K562 (cell line): ENCODE measurements at regions not wholly inside any gene's neighbourhood (a gene's known extent, or its start where the extent isn't known, plus 50 kb on each side); places are given as distances from the start of the nearest gene placed in this dataset.

Source experiments
- AFF4 ChIP-seq: sonication (generic); formaldehyde crosslinking; IDR thresholded peaks from 2 replicates; pipeline ENCODE4 v1.8.0; 2023; ENCODE audit warnings: mild to moderate bottlenecking, missing genetic modification reagents
- NR1H2 ChIP-seq: sonication (generic); formaldehyde crosslinking; IDR thresholded peaks from 2 replicates; pipeline ENCODE4 v1.4.0; 2020; ENCODE audit warnings: mild to moderate bottlenecking, missing genetic modification reagents
- TF ChIP-seq, protein P1 (sequence below): fragments of 450-650 bp; formaldehyde crosslinking; IDR thresholded peaks from 2 replicates; pipeline ENCODE4 v1.4.0; 2020; ENCODE audit warnings: mild to moderate bottlenecking, moderate library complexity
- TF ChIP-seq, protein P2 (sequence below): sonication (generic); formaldehyde crosslinking; IDR thresholded peaks from 2 replicates; pipeline ENCODE4 v1.8.0; 2022; ENCODE audit warnings: mild to moderate bottlenecking, missing genetic modification reagents
- TF ChIP-seq, protein P3 (sequence below), 3 experiments: fragments of 200-800 bp in 1 of 3; sonication (Bioruptor generic) in 1 of 3; sonication (generic) in 1 of 3; formaldehyde crosslinking in 1 of 3; IDR thresholded peaks; 2 replicates each; pipeline versions ENCODE4 v1.6.1 to v1.8.0; 2016 to 2022; ENCODE audit warnings: mild to moderate bottlenecking in 2 of 3, missing compliant biosample characterization in 2 of 3, missing genetic modification characterization in 2 of 3, missing genetic modification reagents in 1 of 3

GRCh38 chr4:27828843-27829242, 968.2 kb downstream of the STIM2 start (continued):
- TF ChIP-seq, protein P1, sequence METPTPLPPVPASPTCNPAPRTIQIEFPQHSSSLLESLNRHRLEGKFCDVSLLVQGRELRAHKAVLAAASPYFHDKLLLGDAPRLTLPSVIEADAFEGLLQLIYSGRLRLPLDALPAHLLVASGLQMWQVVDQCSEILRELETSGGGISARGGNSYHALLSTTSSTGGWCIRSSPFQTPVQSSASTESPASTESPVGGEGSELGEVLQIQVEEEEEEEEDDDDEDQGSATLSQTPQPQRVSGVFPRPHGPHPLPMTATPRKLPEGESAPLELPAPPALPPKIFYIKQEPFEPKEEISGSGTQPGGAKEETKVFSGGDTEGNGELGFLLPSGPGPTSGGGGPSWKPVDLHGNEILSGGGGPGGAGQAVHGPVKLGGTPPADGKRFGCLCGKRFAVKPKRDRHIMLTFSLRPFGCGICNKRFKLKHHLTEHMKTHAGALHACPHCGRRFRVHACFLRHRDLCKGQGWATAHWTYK (CRISPR knock-in tag), result no peak
- TF ChIP-seq, protein P2, sequence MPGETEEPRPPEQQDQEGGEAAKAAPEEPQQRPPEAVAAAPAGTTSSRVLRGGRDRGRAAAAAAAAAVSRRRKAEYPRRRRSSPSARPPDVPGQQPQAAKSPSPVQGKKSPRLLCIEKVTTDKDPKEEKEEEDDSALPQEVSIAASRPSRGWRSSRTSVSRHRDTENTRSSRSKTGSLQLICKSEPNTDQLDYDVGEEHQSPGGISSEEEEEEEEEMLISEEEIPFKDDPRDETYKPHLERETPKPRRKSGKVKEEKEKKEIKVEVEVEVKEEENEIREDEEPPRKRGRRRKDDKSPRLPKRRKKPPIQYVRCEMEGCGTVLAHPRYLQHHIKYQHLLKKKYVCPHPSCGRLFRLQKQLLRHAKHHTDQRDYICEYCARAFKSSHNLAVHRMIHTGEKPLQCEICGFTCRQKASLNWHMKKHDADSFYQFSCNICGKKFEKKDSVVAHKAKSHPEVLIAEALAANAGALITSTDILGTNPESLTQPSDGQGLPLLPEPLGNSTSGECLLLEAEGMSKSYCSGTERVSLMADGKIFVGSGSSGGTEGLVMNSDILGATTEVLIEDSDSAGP (CRISPR knock-in tag), result no peak
- no peak for TF ChIP-seq NR1H2 (CRISPR knock-in tag)
- no peak for TF ChIP-seq AFF4
- TF ChIP-seq, protein P3, sequence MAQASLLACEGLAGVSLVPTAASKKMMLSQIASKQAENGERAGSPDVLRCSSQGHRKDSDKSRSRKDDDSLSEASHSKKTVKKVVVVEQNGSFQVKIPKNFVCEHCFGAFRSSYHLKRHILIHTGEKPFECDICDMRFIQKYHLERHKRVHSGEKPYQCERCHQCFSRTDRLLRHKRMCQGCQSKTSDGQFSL (CRISPR knock-in tag; IDR thresholded peaks at IDR 0.05), result no peak
- TF ChIP-seq, protein P3 (tag; IDR thresholded peaks at IDR 0.05), result no peak
